Heart left ventricle (tissue), 16 donors: ENCODE measurements at regions not wholly inside any gene's neighbourhood (a gene's known extent, or its start where the extent isn't known, plus 50 kb on each side); places are given as distances from the start of the nearest gene placed in this dataset.

Experiments used
- ATAC-seq, 4 donors: fragments of 200-7000 bp; cut with Tn5 transposase; one replicate each; pipeline ENCODE4 v1.9.1; 2020 to 2022; ENCODE audit warnings: moderate library complexity in 4 of 4, mild to moderate bottlenecking in 3 of 4, moderate number of reproducible peaks in 1 of 4
- DNase-seq, 5 donors: peaks; one replicate each; pipeline ENCODE4 v3.0.0-alpha.2; 2020
- H3K27ac ChIP-seq, 12 donors: fragments of 200-600 bp; sonication (generic) in 4 of 12; one replicate each; pipeline versions ENCODE4 v1.5.0 to v1.8.0; 2016 to 2022; ENCODE audit warnings: mild to moderate bottlenecking in 2 of 12
- H3K27me3 ChIP-seq, 9 donors: fragments of 200-600 bp; sonication (generic) in 2 of 9; one replicate each; pipeline versions ENCODE4 v1.5.1 to v1.8.0; 2016 to 2022; ENCODE audit warnings: mild to moderate bottlenecking in 3 of 9
- H3K36me3 ChIP-seq, 9 donors: fragments of 200-600 bp; sonication (generic) in 2 of 9; one replicate each; pipeline versions ENCODE4 v1.5.0 to v1.8.0; 2018 to 2022; ENCODE audit warnings: mild to moderate bottlenecking in 2 of 9
- H3K4me1 ChIP-seq, 12 donors: fragments of 200-600 bp; sonication (generic) in 4 of 12; one replicate each; pipeline versions ENCODE4 v1.5.0 to v1.8.0; 2016 to 2022; ENCODE audit warnings: mild to moderate bottlenecking in 3 of 12
- H3K4me3 ChIP-seq, 12 donors: fragments of 200-600 bp; sonication (generic) in 4 of 12; one replicate each; pipeline versions ENCODE4 v1.5.0 to v1.8.0; 2017 to 2022; ENCODE audit warnings: mild to moderate bottlenecking in 9 of 12, moderate library complexity in 4 of 12
- H3K9me3 ChIP-seq, 12 donors: fragments of 200-600 bp; sonication (generic) in 4 of 12; one replicate each; pipeline versions ENCODE4 v1.5.0 to v1.8.0; 2016 to 2022; ENCODE audit warnings: mild to moderate bottlenecking in 1 of 12
- CTCF ChIP-seq, 12 donors: fragments of 200-600 bp; sonication (generic) in 4 of 12; IDR thresholded peaks; one replicate each; pipeline versions ENCODE4 v1.5.0 to v1.8.0; 2018 to 2022; ENCODE audit warnings: antibody characterized with exemption in 12 of 12, mild to moderate bottlenecking in 5 of 12
- POLR2A ChIP-seq, 2 donors: fragments of 450-650 bp; IDR thresholded peaks; one replicate each; pipeline ENCODE4 v1.6.1; 2017; ENCODE audit warnings: antibody characterized with exemption in 2 of 2, mild to moderate bottlenecking in 2 of 2, moderate library complexity in 2 of 2
- WGBS, 4 donors: extraction: QIAGEN DNeasy Blood & Tissue Kit in 2 of 4; methylation state at CpG; one replicate each; pipeline versions ENCODE4 v1.1.5 to v1.1.7; 2013 to 2018; 5-methylcytosine and 5-hydroxymethylcytosine counted together
- intact Hi-C, 10 donors: fragments of 100-400 bp; cut with DNase I; formaldehyde crosslinking; loops; one replicate each; pipeline versions ENCODE4 v1.11.1 to v1.14.2; 2022
- donor health status: ischemic (EF 13 %, LVEDD 7.1; RV severe dilation, severe dysfunction).
- donor health status: healthy with polysubstance abuse.
- donor health status: DM: no; HTN: yes; CAD: no.
- donor health status: DM: no; HTN: no; CAD: no.
- donor health status: ischemic (EF 25% LVEDD 6.9; RV normal size, moderate dysfunction).
- donor health status: ischemic (EF 25% LVEDD 5.7; RV mildly dilated, moderate dysfunction).
- donor health status: healthy.
- donor health status: DM: yes; HTN: yes; CAD: no.
- donor health status: ischemic (EF 35%, LVEDD 5.7; RV mildly dilated, moderate dysfunction).
- donor health status: nonischemic (EF 11% LVEDD 7.7; RV severe dilation, severe dysfunction).
- donor health status: DM: yes; HTN: yes; CAD: no.
- donor health status: PGD.
- donor health status: ischemic (EF 29% LVEDD 5.4; RV normal size, mild dysfunction).
- donor health status: nonischemic (EF 23%, LVEDD 6.1; RV moderate dilation, normal function).

- intact Hi-C loops, result no loop called here
- Histone ChIP-seq H3K9me3 (no peaks in the 10 kb centered on the region), H3K27me3 (no peaks in the 10 kb centered on the region), H3K4me3 (no peak overlapping the region), H3K36me3 (no peaks in the 10 kb centered on the region), H3K27ac (no peak overlapping the region), H3K4me1 (no peaks in the 10 kb centered on the region)
- no peak for DNase-seq
- ATAC-seq, result no peak
- no peak for TF ChIP-seq POLR2A (IDR thresholded peaks at IDR 0.05)
- 78 to 91% (median 88%) methylated on average over 1 of the region's 1 CpG for WGBS, 4 donors
Observed at GRCh38 chr2:53095227-53095626, 672.4 kb upstream of the CHAC2 start.

- 66 to 86% (median 81%) methylated on average over 1 of the region's 1 CpG for WGBS, 4 donors
- DNase-seq, result no peak
- no peak for ATAC-seq
- Histone ChIP-seq H3K27me3 (no peaks in the 10 kb centered on the region), H3K36me3 (no peaks in the 10 kb centered on the region), H3K27ac (no peak overlapping the region), H3K4me1 (no peaks in the 10 kb centered on the region), H3K4me3 (no peak overlapping the region), H3K9me3 (no peaks in the 10 kb centered on the region)
- intact Hi-C loops, result no loop called here
- TF ChIP-seq POLR2A (IDR thresholded peaks at IDR 0.05), result no peak
- TF ChIP-seq CTCF (IDR thresholded peaks at IDR 0.05), result no peak
Observed at GRCh38 chr2:53093355-53093754, 674.2 kb upstream of the CHAC2 start.

GRCh38 chr2:53091183-53091582 is 676.4 kb upstream of the CHAC2 start:
- ATAC-seq (no peak), DNase-seq (no peak)
- Histone ChIP-seq H3K27ac (no peak overlapping the region), H3K36me3 (no peaks in the 10 kb centered on the region), H3K4me3 (no peak overlapping the region), H3K27me3 (no peaks in the 10 kb centered on the region), H3K4me1 (no peaks in the 10 kb centered on the region), H3K9me3 (no peaks in the 10 kb centered on the region)
- intact Hi-C loops, result no loop called here
- TF ChIP-seq POLR2A (IDR thresholded peaks at IDR 0.05) (no peak), CTCF (IDR thresholded peaks at IDR 0.05) (no peak)

GRCh38 chr2:53087874-53088461 is 679.6 kb upstream of the CHAC2 start:
- Histone ChIP-seq H3K27me3 (no peaks in the 10 kb centered on the region), H3K4me1 (no peaks in the 10 kb centered on the region), H3K9me3 (peaks cover 0 to 8% (median 0%) of the 10 kb centered on the region in 12 donors), H3K4me3 (no peak overlapping the region), H3K27ac (no peak overlapping the region), H3K36me3 (no peaks in the 10 kb centered on the region)
- DNase-seq (no peak), ATAC-seq (no peak)
- TF ChIP-seq POLR2A (IDR thresholded peaks at IDR 0.05), result no peak
- no peak for TF ChIP-seq CTCF (IDR thresholded peaks at IDR 0.05)
- 50 to 61% (median 57%) methylated on average over 4 of the region's 4 CpGs for WGBS, 4 donors
- intact Hi-C loops, result no loop called here

- H3K9me3 ChIP-seq, result peaks cover 0 to 8% (median 0%) of the 10 kb centered on the region in 12 donors
- no peak overlapping the region for H3K4me3 ChIP-seq
- DNase-seq, result no peak
- ATAC-seq, result no peak
- intact Hi-C loops, result no loop called here
- no peaks in the 10 kb centered on the region for H3K27me3 ChIP-seq
- TF ChIP-seq POLR2A (IDR thresholded peaks at IDR 0.05) (no peak), CTCF (IDR thresholded peaks at IDR 0.05) (no peak)
- no peak overlapping the region for H3K27ac ChIP-seq
- no peaks in the 10 kb centered on the region for H3K4me1 ChIP-seq
- no peaks in the 10 kb centered on the region for H3K36me3 ChIP-seq
- whole genome bisulfite sequencing, 4 donors, result 24 to 53% (median 32%) methylated on average over 1 of the region's 1 CpG
Observed at GRCh38 chr2:53087262-53087873, 680.2 kb upstream of the CHAC2 start.
